GM19463 (cell line): ENCODE measurements at regions not wholly inside any gene's neighbourhood (a gene's known extent, or its start where the extent isn't known, plus 50 kb on each side); places are given as distances from the start of the nearest gene placed in this dataset.

Source experiments
- ATAC-seq: cut with Tn5 transposase; IDR thresholded peaks from one replicate; pipeline ENCODE4 v1.9.1; 2021; ENCODE audit warnings: mild to moderate bottlenecking, moderate library complexity; ENCODE audit not compliant: unreplicated experiment

- ATAC-seq = peak; percentile 81
Measured at GRCh38 chrX:135632353-135632752, 81.1 kb upstream of the CT45A1 start.

GRCh38 chrX:135639066-135639780 is 74.2 kb upstream of the CT45A1 start:
- no peak for ATAC-seq

GRCh38 chrX:135643916-135644315 is 69.5 kb upstream of the CT45A1 start:
- no peak for ATAC-seq

GRCh38 chrX:135644624-135645023 is 68.8 kb upstream of the CT45A1 start:
- no peak for ATAC-seq

- ATAC-seq = no peak
Measured at GRCh38 chrX:135649029-135649428, 64.4 kb upstream of the CT45A1 start.

GRCh38 chrX:135649561-135649960 is 63.9 kb upstream of the CT45A1 start:
- no peak for ATAC-seq

GRCh38 chrX:135651647-135652295 is 61.7 kb upstream of the CT45A1 start:
- peak; percentile 42 for ATAC-seq

GRCh38 chrX:135652602-135653001 is 60.8 kb upstream of the CT45A1 start:
- ATAC-seq = peak; percentile 40

- ATAC-seq = peak; percentile 70
Measured at GRCh38 chrX:135657952-135658654, 55.3 kb upstream of the CT45A1 start.
